ENCODE measurements at regions not wholly inside any gene's neighbourhood (a gene's known extent, or its start where the extent isn't known, plus 50 kb on each side); places are given as distances from the start of the nearest gene placed in this dataset.

GRCh38 chr11:80542704-80543103, 1101.9 kb upstream of the TENM4 start:
- TF ChIP-seq CTCF (IDR thresholded peaks at IDR 0.05) (no peak), POLR2A (IDR thresholded peaks at IDR 0.05) (no peak)
